ENCODE measurements at regions not wholly inside any gene's neighbourhood (a gene's known extent, or its start where the extent isn't known, plus 50 kb on each side); places are given as distances from the start of the nearest gene placed in this dataset.
"Not testable (repeated sequence)": the region's sequence is repeated elsewhere in the genome, so short reads cannot be mapped to it uniquely, and the experiment has no call there.

DNA sequence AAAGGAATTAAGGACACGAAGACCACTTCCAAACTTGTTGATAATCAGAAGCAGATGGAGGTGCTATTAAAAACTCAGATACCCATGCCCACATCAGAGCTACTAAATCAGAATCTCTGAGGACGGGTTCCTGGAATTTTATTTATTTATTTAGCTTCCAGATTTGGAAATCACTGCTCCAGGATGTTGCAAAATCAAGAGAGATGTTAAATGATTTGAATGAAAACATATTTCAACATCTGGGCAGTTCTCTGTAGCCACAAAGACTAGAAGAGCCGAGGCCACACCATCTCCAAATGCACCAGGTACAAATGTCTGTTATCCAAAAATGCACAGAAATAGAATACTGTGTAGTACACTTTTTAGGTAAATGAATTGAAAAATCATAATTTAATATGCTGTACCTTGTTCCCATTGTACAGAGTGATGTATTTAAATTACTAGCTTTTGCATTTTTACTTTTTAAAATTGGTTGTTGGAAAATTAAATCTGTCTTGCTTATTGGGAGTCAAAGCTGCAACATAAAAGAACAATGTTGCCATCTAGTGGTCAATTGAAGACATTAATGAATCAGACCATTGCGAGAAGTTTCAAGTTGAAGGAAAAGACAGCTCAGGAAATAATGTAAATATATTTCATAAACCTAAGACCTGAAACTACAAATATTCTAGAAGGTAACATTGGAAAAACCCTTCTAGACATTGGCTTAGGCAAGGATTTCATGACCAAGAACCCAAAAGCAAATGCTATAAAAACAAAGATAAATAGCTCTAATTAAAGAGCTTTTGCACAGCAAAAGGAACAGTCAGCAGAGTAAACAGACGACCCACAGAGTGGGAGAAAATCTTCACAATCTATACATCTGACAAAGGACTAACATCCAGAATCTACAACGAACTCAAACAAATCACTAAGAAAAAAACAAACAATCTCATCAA lies 151.3 kb upstream of the TTC29 start:
- no peak for DNase-seq (ENCODE audit: low read depth in 3 of 3, low spot score in 1 of 3)

GRCh38 chr4:147101678-147102077 lies 156.0 kb upstream of the TTC29 start:
- DNase-seq (ENCODE audit: low read depth in 3 of 3, low spot score in 1 of 3): no peak

- DNase-seq (ENCODE audit: low read depth in 3 of 3, low spot score in 1 of 3): no peak
Measured at GRCh38 chr4:147102596-147102995, 156.9 kb upstream of the TTC29 start.

DNA sequence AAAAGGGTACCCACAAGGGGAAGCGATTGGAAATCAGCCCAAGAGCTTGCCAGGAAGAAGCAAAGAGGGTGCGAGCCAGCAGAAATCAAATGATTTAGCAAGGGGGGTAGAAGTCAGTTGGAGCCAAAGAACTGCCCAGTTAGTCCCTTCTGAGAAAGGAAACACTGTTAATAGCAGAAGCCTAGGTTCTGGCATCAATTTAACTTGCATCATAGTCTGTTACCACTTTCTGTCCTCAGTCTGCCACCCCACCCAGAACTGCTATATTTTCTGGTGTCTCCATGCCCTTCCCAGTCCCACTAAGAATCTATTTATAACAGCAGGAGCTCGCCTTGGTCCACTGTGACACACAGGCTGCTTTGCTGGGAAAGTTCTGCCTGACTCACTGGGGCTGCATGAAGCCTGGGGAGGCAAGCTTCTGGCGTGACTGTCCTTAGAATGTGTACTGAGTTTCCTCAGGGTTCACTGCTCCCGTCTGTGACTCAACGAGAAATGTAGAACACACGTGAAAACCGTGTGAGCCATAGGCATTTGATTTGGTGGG lies 157.8 kb upstream of the TTC29 start:
- no peak for DNase-seq (ENCODE audit: low read depth in 3 of 3, low spot score in 1 of 3)

GRCh38 chr4:147104768-147105167 lies 159.1 kb upstream of the TTC29 start:
- no peak for DNase-seq (ENCODE audit: low read depth in 3 of 3, low spot score in 1 of 3)

DNA sequence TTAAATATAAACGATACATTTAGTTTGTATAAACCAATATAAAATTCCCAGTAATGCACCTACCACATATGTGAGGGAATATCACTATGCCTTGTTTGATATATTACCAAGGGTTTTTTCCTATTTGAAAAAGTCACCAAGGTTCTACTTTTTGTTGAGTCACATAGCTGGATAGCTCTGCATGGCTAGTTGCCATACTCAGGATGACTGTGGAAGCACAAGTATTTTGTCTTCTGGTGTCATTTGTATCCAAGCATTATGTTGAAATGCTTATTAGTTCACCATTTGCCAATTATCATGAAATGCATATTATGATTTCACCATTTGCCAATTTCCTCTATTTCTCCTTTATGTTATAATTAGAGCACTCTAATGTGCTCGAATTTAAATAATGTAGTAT lies 162.7 kb upstream of the TTC29 start:
- DNase-seq (ENCODE audit: low read depth in 3 of 3, low spot score in 1 of 3): no peak

DNA sequence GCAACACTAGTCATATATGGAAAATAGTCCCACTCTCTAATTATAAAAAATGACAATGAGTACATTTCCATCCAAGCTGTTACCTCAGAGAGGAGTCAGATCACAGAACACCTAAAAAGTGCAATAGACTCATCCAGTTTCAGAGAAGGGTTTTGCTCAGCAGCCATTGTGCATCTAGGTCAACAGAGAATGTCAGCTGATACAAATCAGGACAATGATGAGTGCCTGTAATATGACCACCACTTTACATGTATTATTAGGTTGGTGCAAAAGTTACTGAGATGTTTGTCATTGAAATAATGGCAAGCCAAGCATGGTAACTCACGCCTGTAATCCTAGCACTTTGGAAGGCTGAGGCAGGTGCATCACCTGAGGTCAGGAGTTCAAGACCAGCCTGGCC lies 164.1 kb upstream of the TTC29 start:
- DNase-seq (ENCODE audit: low read depth in 3 of 3, low spot score in 1 of 3): no peak

DNA sequence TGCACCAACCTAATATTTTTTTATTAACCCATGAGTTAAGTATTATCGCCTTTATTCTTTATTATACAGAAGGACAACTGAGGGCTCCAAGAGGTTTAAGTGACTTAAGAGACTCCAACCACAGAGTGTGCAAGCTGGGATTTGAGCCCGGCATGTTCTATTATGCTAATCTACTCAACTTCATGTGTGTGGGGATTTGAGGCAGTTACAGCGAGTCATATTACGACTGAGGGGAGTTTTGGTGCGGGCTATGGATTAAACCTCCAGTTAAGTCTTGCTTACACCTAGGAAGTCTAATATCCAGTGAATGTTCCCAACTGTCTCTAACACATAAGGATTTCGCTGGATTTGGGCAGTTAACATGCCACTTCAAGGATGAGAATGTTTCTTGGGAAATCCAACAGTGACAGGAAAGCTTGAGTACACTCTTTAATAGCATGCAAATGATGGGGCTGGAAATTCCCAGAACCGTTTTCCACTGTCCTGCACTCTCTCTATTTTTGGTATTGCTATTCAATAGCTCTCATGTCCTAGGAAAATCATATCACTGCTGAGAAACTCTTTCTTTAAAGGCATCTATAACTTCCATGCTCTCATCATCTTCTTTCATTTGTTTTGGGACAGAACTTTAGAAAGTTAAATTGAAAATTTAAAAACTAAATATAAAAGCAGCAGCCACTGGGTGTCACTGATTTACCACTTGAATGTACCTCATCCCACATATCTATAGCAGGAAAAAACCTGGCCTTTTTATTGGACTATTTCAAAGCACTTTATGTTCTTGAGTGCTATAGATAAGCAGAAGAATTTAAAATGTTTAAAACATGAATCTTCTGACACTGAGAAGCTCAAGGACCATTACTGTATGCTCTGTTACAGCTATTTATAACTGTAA lies 165.1 kb upstream of the TTC29 start:
- no peak for DNase-seq (ENCODE audit: low read depth in 3 of 3, low spot score in 1 of 3)

DNA sequence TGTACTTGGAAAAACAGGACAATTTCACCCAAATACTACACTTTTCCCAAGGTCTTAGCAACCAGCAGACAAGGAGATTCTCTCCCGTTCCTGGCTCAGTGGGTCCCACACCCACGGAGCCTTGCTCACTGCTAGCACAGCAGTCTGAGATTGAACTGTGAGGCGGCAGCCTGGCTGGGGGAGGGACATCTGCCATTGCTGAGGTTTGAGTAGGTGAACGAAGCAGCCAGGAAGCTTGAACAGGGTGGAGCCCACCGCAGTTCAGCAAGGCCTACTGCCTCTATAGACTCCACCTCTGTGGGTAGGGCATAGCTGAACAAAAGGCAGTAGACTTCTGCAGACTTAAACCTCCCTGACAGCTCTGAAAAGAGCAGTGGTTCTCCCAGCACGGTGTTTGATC lies 166.5 kb upstream of the TTC29 start:
- not testable (repeated sequence) for DNase-seq (ENCODE audit: low read depth in 3 of 3, low spot score in 1 of 3)

- DNase-seq (ENCODE audit: low read depth in 3 of 3, low spot score in 1 of 3): no peak
Measured at GRCh38 chr4:147117431-147117830, 171.8 kb upstream of the TTC29 start.

DNA sequence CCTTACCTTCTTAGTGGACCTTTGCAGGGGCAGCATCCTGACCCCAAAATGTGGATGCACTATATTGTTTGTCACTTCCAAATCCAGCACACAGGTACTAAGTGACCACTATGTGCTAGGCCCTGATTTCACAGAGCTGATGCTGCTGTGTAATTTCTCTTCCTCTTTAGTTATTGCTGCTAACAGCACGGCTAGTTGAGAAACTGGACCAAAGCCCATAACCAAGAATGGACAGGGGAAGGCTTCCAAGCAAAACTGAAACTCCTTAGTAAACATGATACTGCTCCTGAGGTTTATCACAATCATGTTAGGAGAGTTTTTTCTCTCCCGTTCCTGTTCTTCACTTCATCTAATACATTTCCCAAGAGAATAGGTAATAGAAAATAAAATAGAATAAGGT lies 172.9 kb upstream of the TTC29 start:
- DNase-seq (ENCODE audit: low read depth in 3 of 3, low spot score in 1 of 3): no peak

- no peak for DNase-seq (ENCODE audit: low read depth in 3 of 3, low spot score in 1 of 3)
Measured at GRCh38 chr4:147122685-147123084, 177.0 kb upstream of the TTC29 start.

GRCh38 chr4:147123146-147123545 lies 177.5 kb upstream of the TTC29 start:
- no peak for DNase-seq (ENCODE audit: low read depth in 3 of 3, low spot score in 1 of 3)

- no peak for DNase-seq (ENCODE audit: low read depth in 3 of 3, low spot score in 1 of 3)
Measured at GRCh38 chr4:147128787-147129186, 183.1 kb upstream of the TTC29 start.

GRCh38 chr4:147129687-147130086 lies 184.0 kb upstream of the TTC29 start:
- DNase-seq (ENCODE audit: low read depth in 3 of 3, low spot score in 1 of 3): no peak

GRCh38 chr4:147134536-147135210 lies 189.0 kb upstream of the TTC29 start:
- no peak for DNase-seq (ENCODE audit: low read depth in 3 of 3, low spot score in 1 of 3)

DNA sequence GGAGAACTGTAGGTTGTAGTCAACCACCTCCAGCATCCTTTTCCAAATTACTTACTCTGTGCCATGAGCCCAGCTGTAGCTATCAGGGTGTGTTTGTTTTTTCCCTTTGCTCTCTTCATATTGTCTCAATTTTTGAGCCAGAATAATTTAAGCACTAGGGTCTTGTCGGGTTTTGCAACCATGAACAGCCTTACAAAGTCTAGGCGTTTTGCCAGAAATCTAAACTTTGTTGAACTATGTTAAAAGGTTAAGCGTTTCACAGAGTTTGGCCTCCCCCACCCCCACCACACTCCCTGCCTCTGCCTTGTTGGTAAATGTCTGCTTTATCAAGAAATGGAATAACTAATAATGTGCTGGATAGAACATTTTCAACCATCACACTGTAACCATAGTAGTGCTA lies 190.6 kb upstream of the TTC29 start:
- DNase-seq (ENCODE audit: low read depth in 3 of 3, low spot score in 1 of 3): no peak

- DNase-seq (ENCODE audit: low read depth in 3 of 3, low spot score in 1 of 3): no peak
Measured at GRCh38 chr4:147136751-147137150, 191.1 kb upstream of the TTC29 start.

- no peak for DNase-seq (ENCODE audit: low read depth in 3 of 3, low spot score in 1 of 3)
Measured at GRCh38 chr4:147137280-147137679, 191.6 kb upstream of the TTC29 start.

- no peak for DNase-seq (ENCODE audit: low read depth in 3 of 3, low spot score in 1 of 3)
Measured at GRCh38 chr4:147138171-147138570, 192.5 kb upstream of the TTC29 start.

Data from stimulated activated CD4-positive, alpha-beta T cell treated with anti-CD3 and anti-CD28 coated beads, TNF-alpha, amount 100 ng/mL, for 1 hour (primary cell).